HG02623 (cell line): ENCODE measurements at regions not wholly inside any gene's neighbourhood (a gene's known extent, or its start where the extent isn't known, plus 50 kb on each side); places are given as distances from the start of the nearest gene placed in this dataset.
"Not testable (repeated sequence)": the region's sequence is repeated elsewhere in the genome, so short reads cannot be mapped to it uniquely, and the experiment has no call there.

Source experiments
- ATAC-seq: cut with Tn5 transposase; IDR thresholded peaks from one replicate; pipeline ENCODE4 v1.9.1; 2021; ENCODE audit warnings: moderate library complexity; ENCODE audit not compliant: unreplicated experiment

GRCh38 chr1:25134307-25134706 is 98.0 kb downstream of the SYF2 start:
- no peak for ATAC-seq

GRCh38 chr1:25131794-25132193 is 100.5 kb downstream of the SYF2 start:
- no peak for ATAC-seq

- ATAC-seq = no peak
Observed at GRCh38 chr1:25130895-25131294, 101.4 kb downstream of the SYF2 start.

GRCh38 chr1:25129380-25129779 is 102.9 kb downstream of the SYF2 start:
- ATAC-seq = no peak

GRCh38 chr1:25128121-25128621 is 104.1 kb downstream of the SYF2 start:
- ATAC-seq = no peak

- no peak for ATAC-seq
Observed at GRCh38 chr1:25126562-25126961, 105.7 kb downstream of the SYF2 start.

GRCh38 chr1:25123551-25123950 is 108.8 kb downstream of the SYF2 start:
- ATAC-seq = no peak

GRCh38 chr1:25122747-25123146 is 109.6 kb downstream of the SYF2 start:
- ATAC-seq = no peak

- no peak for ATAC-seq
Observed at GRCh38 chr1:25120281-25120680, 112.0 kb downstream of the SYF2 start.

GRCh38 chr1:25118546-25118945 is 113.8 kb downstream of the SYF2 start:
- no peak for ATAC-seq

GRCh38 chr1:25117233-25117823 is 115.0 kb downstream of the SYF2 start:
- no peak for ATAC-seq

GRCh38 chr1:25116832-25117231 is 115.5 kb downstream of the SYF2 start:
- ATAC-seq = no peak

GRCh38 chr1:25116117-25116516 is 116.2 kb downstream of the SYF2 start:
- ATAC-seq = not testable (repeated sequence)

GRCh38 chr1:25113731-25114130 is 118.6 kb downstream of the SYF2 start:
- ATAC-seq = no peak

GRCh38 chr1:25113086-25113485 is 119.2 kb downstream of the SYF2 start:
- no peak for ATAC-seq

- no peak for ATAC-seq
Observed at GRCh38 chr1:25112400-25112799, 119.9 kb downstream of the SYF2 start.

GRCh38 chr1:25111706-25112105 is 120.6 kb downstream of the SYF2 start:
- no peak for ATAC-seq

- no peak for ATAC-seq
Observed at GRCh38 chr1:25110485-25110884, 121.8 kb downstream of the SYF2 start.

- no peak for ATAC-seq
Observed at GRCh38 chr1:25110036-25110435, 122.3 kb downstream of the SYF2 start.

- no peak for ATAC-seq
Observed at GRCh38 chr1:25109531-25109951, 122.8 kb downstream of the SYF2 start.

GRCh38 chr1:25107643-25108010 is 124.7 kb downstream of the SYF2 start:
- no peak for ATAC-seq

- ATAC-seq = no peak
Observed at GRCh38 chr1:25106976-25107642, 125.2 kb downstream of the SYF2 start.

GRCh38 chr1:25106352-25106751 is 126.0 kb downstream of the SYF2 start:
- ATAC-seq = no peak
